Neuron (in vitro differentiated cells): ENCODE measurements at regions not wholly inside any gene's neighbourhood (a gene's known extent, or its start where the extent isn't known, plus 50 kb on each side); places are given as distances from the start of the nearest gene placed in this dataset.

ENCODE experiments used
- H2AFZ ChIP-seq: one replicate; pipeline ENCODE4 v1.6.1; 2013; ENCODE audit warnings: low read depth, mild to moderate bottlenecking, inconsistent platforms, low read length, moderate library complexity
- H3K27me3 ChIP-seq: one replicate; pipeline ENCODE4 v1.6.1; 2013; ENCODE audit warnings: low read length; ENCODE audit not compliant: insufficient read depth
- H3K36me3 ChIP-seq: one replicate; pipeline ENCODE4 v1.6.1; 2013; ENCODE audit warnings: low read length; ENCODE audit not compliant: insufficient read depth
- H3K4me1 ChIP-seq: one replicate; pipeline ENCODE4 v1.6.1; 2013; ENCODE audit warnings: low read length; ENCODE audit not compliant: insufficient read depth
- H3K4me3 ChIP-seq: 2 replicates; pipeline ENCODE4 v1.5.1; 2013; ENCODE audit warnings: mild to moderate bottlenecking, low read length, moderate library complexity
- H3K9me3 ChIP-seq: one replicate; pipeline ENCODE4 v1.6.1; 2013; ENCODE audit warnings: low read length

- H2AFZ ChIP-seq: no peak overlapping the region
- no peaks in the 10 kb centered on the region for H3K27me3 ChIP-seq
- no peaks in the 10 kb centered on the region for H3K9me3 ChIP-seq
- no peak overlapping the region for H3K4me3 ChIP-seq
- H3K36me3 ChIP-seq: no peaks in the 10 kb centered on the region
- H3K4me1 ChIP-seq: no peaks in the 10 kb centered on the region
Measured at GRCh38 chr5:21665524-21665923, 1187.6 kb downstream of the CDH12 start.

- no peak overlapping the region for H3K4me3 ChIP-seq
- no peaks in the 10 kb centered on the region for H3K9me3 ChIP-seq
- no peak overlapping the region for H2AFZ ChIP-seq
- no peaks in the 10 kb centered on the region for H3K4me1 ChIP-seq
- no peaks in the 10 kb centered on the region for H3K27me3 ChIP-seq
- no peaks in the 10 kb centered on the region for H3K36me3 ChIP-seq
Measured at GRCh38 chr5:21663082-21663481, 1190.1 kb downstream of the CDH12 start.

GRCh38 chr5:21661184-21661583 is 1192.0 kb downstream of the CDH12 start:
- Histone ChIP-seq H3K4me3 (no peak overlapping the region), H3K36me3 (no peaks in the 10 kb centered on the region), H3K27me3 (no peaks in the 10 kb centered on the region), H3K9me3 (no peaks in the 10 kb centered on the region), H2AFZ (no peak overlapping the region), H3K4me1 (no peaks in the 10 kb centered on the region)

GRCh38 chr5:21654556-21654955 is 1198.6 kb downstream of the CDH12 start:
- no peak overlapping the region for H2AFZ ChIP-seq
- no peaks in the 10 kb centered on the region for H3K9me3 ChIP-seq
- H3K27me3 ChIP-seq: no peaks in the 10 kb centered on the region
- H3K4me3 ChIP-seq: no peak overlapping the region
- H3K36me3 ChIP-seq: no peaks in the 10 kb centered on the region
- peaks cover 2% of the 10 kb centered on the region for H3K4me1 ChIP-seq

- Histone ChIP-seq H3K4me1 (peaks cover 2% of the 10 kb centered on the region), H3K36me3 (no peaks in the 10 kb centered on the region), H3K9me3 (no peaks in the 10 kb centered on the region), H3K4me3 (no peak overlapping the region), H3K27me3 (no peaks in the 10 kb centered on the region), H2AFZ (no peak overlapping the region)
Measured at GRCh38 chr5:21649969-21650368, 1203.2 kb downstream of the CDH12 start.

GRCh38 chr5:21646469-21646868 is 1206.7 kb downstream of the CDH12 start:
- H2AFZ ChIP-seq: no peak overlapping the region
- H3K27me3 ChIP-seq: no peaks in the 10 kb centered on the region
- no peaks in the 10 kb centered on the region for H3K36me3 ChIP-seq
- H3K4me1 ChIP-seq: no peaks in the 10 kb centered on the region
- H3K9me3 ChIP-seq: no peaks in the 10 kb centered on the region
- no peak overlapping the region for H3K4me3 ChIP-seq

- Histone ChIP-seq H3K36me3 (no peaks in the 10 kb centered on the region), H3K9me3 (no peaks in the 10 kb centered on the region), H3K4me1 (no peaks in the 10 kb centered on the region), H3K4me3 (no peak overlapping the region), H3K27me3 (no peaks in the 10 kb centered on the region), H2AFZ (no peak overlapping the region)
Measured at GRCh38 chr5:21644032-21644431, 1209.1 kb downstream of the CDH12 start.

- Histone ChIP-seq H3K36me3 (no peaks in the 10 kb centered on the region), H3K4me1 (no peaks in the 10 kb centered on the region), H3K4me3 (no peak overlapping the region)
Measured at GRCh38 chr5:21642312-21642711, 1210.8 kb downstream of the CDH12 start.

GRCh38 chr5:21623831-21624230 is 1229.3 kb downstream of the CDH12 start:
- Histone ChIP-seq H3K4me3 (no peak overlapping the region), H3K4me1 (no peaks in the 10 kb centered on the region), H3K9me3 (no peaks in the 10 kb centered on the region), H2AFZ (no peak overlapping the region), H3K27me3 (no peaks in the 10 kb centered on the region), H3K36me3 (no peaks in the 10 kb centered on the region)

More at GRCh38 chr5:21642312-21642711, 1210.8 kb downstream of the CDH12 start:
- Histone ChIP-seq H2AFZ (no peak overlapping the region), H3K9me3 (no peaks in the 10 kb centered on the region), H3K27me3 (no peaks in the 10 kb centered on the region)

GRCh38 chr5:21615195-21615765 is 1237.9 kb downstream of the CDH12 start:
- Histone ChIP-seq H3K4me1 (peaks cover 14% of the 10 kb centered on the region), H3K27me3 (no peaks in the 10 kb centered on the region), H3K36me3 (no peaks in the 10 kb centered on the region), H3K9me3 (no peaks in the 10 kb centered on the region), H2AFZ (no peak overlapping the region), H3K4me3 (no peak overlapping the region)

GRCh38 chr5:21613971-21614488 is 1239.1 kb downstream of the CDH12 start:
- Histone ChIP-seq H2AFZ (no peak overlapping the region), H3K4me3 (no peak overlapping the region), H3K36me3 (no peaks in the 10 kb centered on the region), H3K27me3 (no peaks in the 10 kb centered on the region), H3K4me1 (peaks cover 18% of the 10 kb centered on the region), H3K9me3 (no peaks in the 10 kb centered on the region)

GRCh38 chr5:21603796-21604195 is 1249.3 kb downstream of the CDH12 start:
- no peaks in the 10 kb centered on the region for H3K9me3 ChIP-seq
- H3K36me3 ChIP-seq: no peaks in the 10 kb centered on the region
- no peak overlapping the region for H2AFZ ChIP-seq
- H3K27me3 ChIP-seq: no peaks in the 10 kb centered on the region
- H3K4me3 ChIP-seq: no peak overlapping the region
- no peaks in the 10 kb centered on the region for H3K4me1 ChIP-seq

- Histone ChIP-seq H3K4me3 (no peak overlapping the region), H3K27me3 (no peaks in the 10 kb centered on the region), H3K4me1 (no peaks in the 10 kb centered on the region), H3K36me3 (no peaks in the 10 kb centered on the region), H2AFZ (no peak overlapping the region), H3K9me3 (peaks cover 2% of the 10 kb centered on the region)
Measured at GRCh38 chr5:21594566-21594965, 1258.6 kb downstream of the CDH12 start.

GRCh38 chr5:21593261-21593660 is 1259.9 kb downstream of the CDH12 start:
- Histone ChIP-seq H3K27me3 (no peaks in the 10 kb centered on the region), H3K36me3 (no peaks in the 10 kb centered on the region), H3K4me3 (no peak overlapping the region), H3K9me3 (peaks cover 2% of the 10 kb centered on the region), H3K4me1 (no peaks in the 10 kb centered on the region), H2AFZ (no peak overlapping the region)
